ENCODE measurements at regions not wholly inside any gene's neighbourhood (a gene's known extent, or its start where the extent isn't known, plus 50 kb on each side); places are given as distances from the start of the nearest gene placed in this dataset.

DNA sequence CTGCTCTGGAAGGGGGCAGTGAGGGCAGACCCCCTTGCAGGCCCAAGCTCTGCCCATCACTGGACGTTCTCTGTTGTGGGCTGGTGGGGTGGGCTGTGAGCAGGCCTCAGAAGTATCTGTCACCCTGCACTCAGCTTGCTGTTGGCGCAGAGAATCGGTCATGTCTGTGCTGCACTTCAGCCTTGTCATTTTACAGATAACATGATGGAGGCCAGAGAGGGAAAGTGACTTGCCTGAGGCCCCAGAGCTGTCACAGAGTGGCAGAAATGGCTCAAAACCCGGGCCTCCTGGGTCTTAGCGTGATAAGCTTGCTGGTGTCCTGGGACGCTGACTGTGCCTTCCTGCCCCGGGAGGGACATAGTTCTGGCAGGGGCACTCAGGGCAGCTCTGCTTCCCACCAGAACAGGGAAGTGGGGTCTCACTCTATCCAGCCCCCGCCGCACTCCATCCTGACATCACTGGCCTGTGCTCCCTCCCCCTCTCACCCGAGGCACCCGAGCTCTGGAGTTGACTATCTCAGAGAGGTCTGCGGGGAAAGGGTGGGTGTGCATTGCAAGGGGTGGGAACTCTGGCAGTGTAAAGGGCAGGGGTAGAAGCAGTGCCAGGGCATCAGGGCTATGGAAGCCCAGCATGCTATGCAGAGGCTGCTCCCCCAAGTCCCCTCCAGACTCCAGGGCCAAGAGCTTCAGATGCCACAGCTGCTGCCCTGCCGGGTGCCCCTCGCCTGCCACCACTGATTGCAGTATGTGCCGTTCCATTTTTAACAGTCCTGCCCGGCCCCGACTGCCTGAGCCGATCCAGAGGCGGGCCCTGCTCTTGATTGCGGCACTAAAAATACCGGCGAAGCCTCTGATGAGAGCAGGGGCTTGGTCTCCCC, 50.4 kb upstream of the NECTIN1 start:
- TF ChIP-seq NR2F6 (IDR thresholded peaks at IDR 0.05) (no peak), NR2F6 (CRISPR knock-in tag; IDR thresholded peaks at IDR 0.05) (no peak), ZFP36 (IDR thresholded peaks at IDR 0.05; ENCODE audit: borderline replicate concordance, low read depth, low read length, partially characterized antibody) (no peak), RXRA (CRISPR knock-in tag; IDR thresholded peaks at IDR 0.05) (no peak), EP300 (IDR thresholded peaks at IDR 0.05; ENCODE audit: low read depth in 2 of 2, low read length in 2 of 2) (no peak), EP300 (CRISPR knock-in tag; IDR thresholded peaks at IDR 0.05; ENCODE audit: borderline replicate concordance) (no peak), ZBTB8A (CRISPR knock-in tag; IDR thresholded peaks at IDR 0.05; ENCODE audit: borderline replicate concordance, low read depth) (no peak), NCOA1 (CRISPR knock-in tag; IDR thresholded peaks at IDR 0.05) (no peak), NR3C1 (CRISPR knock-in tag; IDR thresholded peaks at IDR 0.05) (no peak)
- TF ChIP-seq, protein P1, sequence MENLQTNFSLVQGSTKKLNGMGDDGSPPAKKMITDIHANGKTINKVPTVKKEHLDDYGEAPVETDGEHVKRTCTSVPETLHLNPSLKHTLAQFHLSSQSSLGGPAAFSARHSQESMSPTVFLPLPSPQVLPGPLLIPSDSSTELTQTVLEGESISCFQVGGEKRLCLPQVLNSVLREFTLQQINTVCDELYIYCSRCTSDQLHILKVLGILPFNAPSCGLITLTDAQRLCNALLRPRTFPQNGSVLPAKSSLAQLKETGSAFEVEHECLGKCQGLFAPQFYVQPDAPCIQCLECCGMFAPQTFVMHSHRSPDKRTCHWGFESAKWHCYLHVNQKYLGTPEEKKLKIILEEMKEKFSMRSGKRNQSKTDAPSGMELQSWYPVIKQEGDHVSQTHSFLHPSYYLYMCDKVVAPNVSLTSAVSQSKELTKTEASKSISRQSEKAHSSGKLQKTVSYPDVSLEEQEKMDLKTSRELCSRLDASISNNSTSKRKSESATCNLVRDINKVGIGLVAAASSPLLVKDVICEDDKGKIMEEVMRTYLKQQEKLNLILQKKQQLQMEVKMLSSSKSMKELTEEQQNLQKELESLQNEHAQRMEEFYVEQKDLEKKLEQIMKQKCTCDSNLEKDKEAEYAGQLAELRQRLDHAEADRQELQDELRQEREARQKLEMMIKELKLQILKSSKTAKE (CRISPR knock-in tag; IDR thresholded peaks at IDR 0.05; ENCODE audit: borderline replicate concordance) = no peak
- TF ChIP-seq, protein P2, sequence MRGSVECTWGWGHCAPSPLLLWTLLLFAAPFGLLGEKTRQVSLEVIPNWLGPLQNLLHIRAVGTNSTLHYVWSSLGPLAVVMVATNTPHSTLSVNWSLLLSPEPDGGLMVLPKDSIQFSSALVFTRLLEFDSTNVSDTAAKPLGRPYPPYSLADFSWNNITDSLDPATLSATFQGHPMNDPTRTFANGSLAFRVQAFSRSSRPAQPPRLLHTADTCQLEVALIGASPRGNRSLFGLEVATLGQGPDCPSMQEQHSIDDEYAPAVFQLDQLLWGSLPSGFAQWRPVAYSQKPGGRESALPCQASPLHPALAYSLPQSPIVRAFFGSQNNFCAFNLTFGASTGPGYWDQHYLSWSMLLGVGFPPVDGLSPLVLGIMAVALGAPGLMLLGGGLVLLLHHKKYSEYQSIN (CRISPR knock-in tag; IDR thresholded peaks at IDR 0.05; ENCODE audit: borderline replicate concordance) = no peak
- TF ChIP-seq, protein P3, sequence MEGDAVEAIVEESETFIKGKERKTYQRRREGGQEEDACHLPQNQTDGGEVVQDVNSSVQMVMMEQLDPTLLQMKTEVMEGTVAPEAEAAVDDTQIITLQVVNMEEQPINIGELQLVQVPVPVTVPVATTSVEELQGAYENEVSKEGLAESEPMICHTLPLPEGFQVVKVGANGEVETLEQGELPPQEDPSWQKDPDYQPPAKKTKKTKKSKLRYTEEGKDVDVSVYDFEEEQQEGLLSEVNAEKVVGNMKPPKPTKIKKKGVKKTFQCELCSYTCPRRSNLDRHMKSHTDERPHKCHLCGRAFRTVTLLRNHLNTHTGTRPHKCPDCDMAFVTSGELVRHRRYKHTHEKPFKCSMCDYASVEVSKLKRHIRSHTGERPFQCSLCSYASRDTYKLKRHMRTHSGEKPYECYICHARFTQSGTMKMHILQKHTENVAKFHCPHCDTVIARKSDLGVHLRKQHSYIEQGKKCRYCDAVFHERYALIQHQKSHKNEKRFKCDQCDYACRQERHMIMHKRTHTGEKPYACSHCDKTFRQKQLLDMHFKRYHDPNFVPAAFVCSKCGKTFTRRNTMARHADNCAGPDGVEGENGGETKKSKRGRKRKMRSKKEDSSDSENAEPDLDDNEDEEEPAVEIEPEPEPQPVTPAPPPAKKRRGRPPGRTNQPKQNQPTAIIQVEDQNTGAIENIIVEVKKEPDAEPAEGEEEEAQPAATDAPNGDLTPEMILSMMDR (CRISPR knock-in tag; IDR thresholded peaks at IDR 0.05) = no peak
- TF ChIP-seq, protein P4, sequence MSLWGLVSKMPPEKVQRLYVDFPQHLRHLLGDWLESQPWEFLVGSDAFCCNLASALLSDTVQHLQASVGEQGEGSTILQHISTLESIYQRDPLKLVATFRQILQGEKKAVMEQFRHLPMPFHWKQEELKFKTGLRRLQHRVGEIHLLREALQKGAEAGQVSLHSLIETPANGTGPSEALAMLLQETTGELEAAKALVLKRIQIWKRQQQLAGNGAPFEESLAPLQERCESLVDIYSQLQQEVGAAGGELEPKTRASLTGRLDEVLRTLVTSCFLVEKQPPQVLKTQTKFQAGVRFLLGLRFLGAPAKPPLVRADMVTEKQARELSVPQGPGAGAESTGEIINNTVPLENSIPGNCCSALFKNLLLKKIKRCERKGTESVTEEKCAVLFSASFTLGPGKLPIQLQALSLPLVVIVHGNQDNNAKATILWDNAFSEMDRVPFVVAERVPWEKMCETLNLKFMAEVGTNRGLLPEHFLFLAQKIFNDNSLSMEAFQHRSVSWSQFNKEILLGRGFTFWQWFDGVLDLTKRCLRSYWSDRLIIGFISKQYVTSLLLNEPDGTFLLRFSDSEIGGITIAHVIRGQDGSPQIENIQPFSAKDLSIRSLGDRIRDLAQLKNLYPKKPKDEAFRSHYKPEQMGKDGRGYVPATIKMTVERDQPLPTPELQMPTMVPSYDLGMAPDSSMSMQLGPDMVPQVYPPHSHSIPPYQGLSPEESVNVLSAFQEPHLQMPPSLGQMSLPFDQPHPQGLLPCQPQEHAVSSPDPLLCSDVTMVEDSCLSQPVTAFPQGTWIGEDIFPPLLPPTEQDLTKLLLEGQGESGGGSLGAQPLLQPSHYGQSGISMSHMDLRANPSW (CRISPR knock-in tag; IDR thresholded peaks at IDR 0.05; ENCODE audit: borderline replicate concordance) = no peak

All from HepG2 (cell line).